IMR-90 (cell line): ENCODE measurements at regions not wholly inside any gene's neighbourhood (a gene's known extent, or its start where the extent isn't known, plus 50 kb on each side); places are given as distances from the start of the nearest gene placed in this dataset.
"Not testable (repeated sequence)": the region's sequence is repeated elsewhere in the genome, so short reads cannot be mapped to it uniquely, and the experiment has no call there.

Experiments used
- CEBPB ChIP-seq: IDR thresholded peaks from 2 replicates; pipeline ENCODE4 v1.6.1; 2012; ENCODE audit warnings: low read depth, low read length, improper control_type of control experiment
- CTCF ChIP-seq: conservative IDR thresholded peaks from 2 replicates; pipeline ENCODE4 v1.5.1; 2012; ENCODE audit warnings: mild to moderate bottlenecking, low read depth, low read length, improper control_type of control experiment
- ELK1 ChIP-seq: fragments of 150-350 bp; IDR thresholded peaks from 2 replicates; pipeline ENCODE4 v1.6.1; 2016; ENCODE audit warnings: low read depth, mild to moderate bottlenecking, low read length, moderate library complexity, borderline replicate concordance
- MAFK ChIP-seq: IDR thresholded peaks from 2 replicates; pipeline ENCODE4 v1.6.1; 2012; ENCODE audit warnings: low read depth, low read length, improper control_type of control experiment
- MAZ ChIP-seq: IDR thresholded peaks from 2 replicates; pipeline ENCODE4 v1.6.1; 2012; ENCODE audit warnings: low read depth, mild to moderate bottlenecking, low read length, improper control_type of control experiment, moderate library complexity, borderline replicate concordance
- MXI1 ChIP-seq: IDR thresholded peaks from 2 replicates; pipeline ENCODE4 v1.6.1; 2012; ENCODE audit warnings: low read depth, mild to moderate bottlenecking, low read length, moderate library complexity, borderline replicate concordance
- POLR2A ChIP-seq: IDR thresholded peaks from 2 replicates; pipeline ENCODE4 v1.6.1; 2012; ENCODE audit warnings: mild to moderate bottlenecking, low read depth, low read length
- RFX5 ChIP-seq: IDR thresholded peaks from 2 replicates; pipeline ENCODE4 v1.8.0; 2012; ENCODE audit warnings: low read depth, mild to moderate bottlenecking, low read length, moderate library complexity
- SMC3 ChIP-seq: fragments of 150-350 bp; IDR thresholded peaks from 2 replicates; pipeline ENCODE4 v1.6.1; 2016; ENCODE audit warnings: low read depth, mild to moderate bottlenecking, antibody characterized with exemption, low read length, moderate library complexity
- USF2 ChIP-seq: fragments of 150-350 bp; IDR thresholded peaks from 2 replicates; pipeline ENCODE4 v1.6.1; 2017; ENCODE audit warnings: mild to moderate bottlenecking, antibody characterized with exemption, low read length, low read depth

- TF ChIP-seq CTCF, POLR2A, CEBPB, MAFK, USF2, SMC3, ELK1, RFX5, MAZ, MXI1: not testable (repeated sequence)
Measured at GRCh38 chrX:125154288-125155257, 165.1 kb upstream of the TEX13C start.
